ENCODE measurements at regions not wholly inside any gene's neighbourhood (a gene's known extent, or its start where the extent isn't known, plus 50 kb on each side); places are given as distances from the start of the nearest gene placed in this dataset.
"Not testable (repeated sequence)": the region's sequence is repeated elsewhere in the genome, so short reads cannot be mapped to it uniquely, and the experiment has no call there.

- Histone ChIP-seq H3K9me1 (replicated peaks; ENCODE audit: control insufficient read depth, extremely low read depth, insufficient read depth, low read length) (no peaks in the 10 kb centered on the region), H3K27ac (ENCODE audit: insufficient read depth, low read depth, low read length) (no peak overlapping the region), H3K4me2 (ENCODE audit: insufficient read depth, low read length) (no peak overlapping the region), H3K4me1 (ENCODE audit: control insufficient read depth, extremely low read depth, insufficient read depth, low read length) (no peaks in the 10 kb centered on the region), H4K20me1 (replicated peaks; ENCODE audit: control insufficient read depth, extremely low read depth, insufficient read depth, low read length) (no peaks in the 10 kb centered on the region), H2AFZ (ENCODE audit: low read depth, low read length) (no peak overlapping the region), H3K4me3 (replicated peaks in 1 of 3; ENCODE audit: insufficient read depth in 1 of 3, low read depth in 1 of 3, low read length in 3 of 3) (no peak overlapping the region), H3K9ac (replicated peaks; ENCODE audit: extremely low read depth, insufficient read depth, low read length) (no peak overlapping the region), H3K79me2 (ENCODE audit: control insufficient read depth, insufficient read depth, low read length) (no peaks in the 10 kb centered on the region), H3K36me3 (ENCODE audit: control insufficient read depth in 2 of 2, extremely low read depth in 1 of 2, insufficient read depth in 2 of 2, low read length in 2 of 2) (no peaks in the 10 kb centered on the region), H3K9me3 (replicated peaks; ENCODE audit: control insufficient read depth, insufficient read depth, low read length) (no peaks in the 10 kb centered on the region), H3K27me3 (ENCODE audit: control insufficient read depth in 2 of 2, insufficient read depth in 2 of 2, low read length in 2 of 2) (no peaks in the 10 kb centered on the region)
- intact Hi-C loops (cut with micrococcal nuclease) (no loop called here), dilution Hi-C loops (cut with MboI; ENCODE audit: extremely low pct_ligation_motif_present, low sequenced_read_pairs) (no loop called here)
- TF ChIP-seq CTCF (IDR thresholded peaks at IDR 0.05; ENCODE audit: extremely low read depth in 1 of 2, insufficient read depth in 1 of 2, low read depth in 1 of 2, low read length in 2 of 2) (no peak), POLR2AphosphoS5 (IDR thresholded peaks at IDR 0.05; ENCODE audit: insufficient read depth, low read depth, low read length) (no peak), POLR2A (IDR thresholded peaks at IDR 0.05; ENCODE audit: low read depth, low read length) (no peak), MYC (IDR thresholded peaks at IDR 0.05; ENCODE audit: low read depth, low read length) (no peak), JUN (IDR thresholded peaks at IDR 0.05; ENCODE audit: borderline replicate concordance, insufficient read depth, insufficient read length, low read depth) (no peak), FOS (IDR thresholded peaks at IDR 0.05; ENCODE audit: borderline replicate concordance, insufficient read depth, low read length) (no peak), GATA2 (IDR thresholded peaks at IDR 0.05; ENCODE audit: insufficient read depth, insufficient read length, low read depth, low read length) (no peak), EZH2 (IDR thresholded peaks at IDR 0.05; ENCODE audit: borderline replicate concordance, low read depth, low read length, severe bottlenecking) (no peak)
- TF ChIP-seq, protein P1, sequence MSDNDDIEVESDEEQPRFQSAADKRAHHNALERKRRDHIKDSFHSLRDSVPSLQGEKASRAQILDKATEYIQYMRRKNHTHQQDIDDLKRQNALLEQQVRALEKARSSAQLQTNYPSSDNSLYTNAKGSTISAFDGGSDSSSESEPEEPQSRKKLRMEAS (IDR thresholded peaks at IDR 0.05; ENCODE audit: insufficient read depth, insufficient read length): no peak
- ChIA-PET POLR2A (no interaction called here), CTCF (no interaction called here)
- FAIRE-seq: no peak
- no TSS peak for BruUV-seq (replicated peaks)
- no peak for DNase-seq (ENCODE audit: low read depth, low spot score)
Observed at GRCh38 chr4:3623106-3623505, 90.9 kb upstream of the LRPAP1 start.

- DNase-seq (ENCODE audit: low read depth, low spot score); H3K9me1 ChIP-seq (replicated peaks; ENCODE audit: control insufficient read depth, extremely low read depth, insufficient read depth, low read length); dilution Hi-C loops (cut with MboI; ENCODE audit: extremely low pct_ligation_motif_present, low sequenced_read_pairs); H3K27me3 ChIP-seq (ENCODE audit: control insufficient read depth in 2 of 2, insufficient read depth in 2 of 2, low read length in 2 of 2); BruUV-seq (replicated peaks); POLR2A ChIA-PET; H3K9ac ChIP-seq (replicated peaks; ENCODE audit: extremely low read depth, insufficient read depth, low read length); H2AFZ ChIP-seq (ENCODE audit: low read depth, low read length); H3K4me3 ChIP-seq (replicated peaks in 1 of 3; ENCODE audit: insufficient read depth in 1 of 3, low read depth in 1 of 3, low read length in 3 of 3); CTCF ChIA-PET; H3K4me2 ChIP-seq (ENCODE audit: insufficient read depth, low read length); H3K4me1 ChIP-seq (ENCODE audit: control insufficient read depth, extremely low read depth, insufficient read depth, low read length); H3K36me3 ChIP-seq (ENCODE audit: control insufficient read depth in 2 of 2, extremely low read depth in 1 of 2, insufficient read depth in 2 of 2, low read length in 2 of 2); H3K27ac ChIP-seq (ENCODE audit: insufficient read depth, low read depth, low read length); H4K20me1 ChIP-seq (replicated peaks; ENCODE audit: control insufficient read depth, extremely low read depth, insufficient read depth, low read length); H3K9me3 ChIP-seq (replicated peaks; ENCODE audit: control insufficient read depth, insufficient read depth, low read length); H3K79me2 ChIP-seq (ENCODE audit: control insufficient read depth, insufficient read depth, low read length); intact Hi-C loops (cut with micrococcal nuclease): not testable (repeated sequence)
- peak; percentile 28 for FAIRE-seq
Observed at GRCh38 chr4:3620365-3620764, 88.1 kb upstream of the LRPAP1 start.

GRCh38 chr4:3619698-3620097 lies 87.5 kb upstream of the LRPAP1 start:
- H2AFZ ChIP-seq (ENCODE audit: low read depth, low read length); FAIRE-seq; dilution Hi-C loops (cut with MboI; ENCODE audit: extremely low pct_ligation_motif_present, low sequenced_read_pairs); CTCF ChIA-PET; H3K9ac ChIP-seq (replicated peaks; ENCODE audit: extremely low read depth, insufficient read depth, low read length); DNase-seq (ENCODE audit: low read depth, low spot score); H3K4me1 ChIP-seq (ENCODE audit: control insufficient read depth, extremely low read depth, insufficient read depth, low read length); H3K9me3 ChIP-seq (replicated peaks; ENCODE audit: control insufficient read depth, insufficient read depth, low read length); H3K4me2 ChIP-seq (ENCODE audit: insufficient read depth, low read length); POLR2A ChIA-PET; H3K9me1 ChIP-seq (replicated peaks; ENCODE audit: control insufficient read depth, extremely low read depth, insufficient read depth, low read length); H3K27me3 ChIP-seq (ENCODE audit: control insufficient read depth in 2 of 2, insufficient read depth in 2 of 2, low read length in 2 of 2); H3K79me2 ChIP-seq (ENCODE audit: control insufficient read depth, insufficient read depth, low read length); intact Hi-C loops (cut with micrococcal nuclease); H4K20me1 ChIP-seq (replicated peaks; ENCODE audit: control insufficient read depth, extremely low read depth, insufficient read depth, low read length); BruUV-seq (replicated peaks); H3K4me3 ChIP-seq (replicated peaks in 1 of 3; ENCODE audit: insufficient read depth in 1 of 3, low read depth in 1 of 3, low read length in 3 of 3); H3K27ac ChIP-seq (ENCODE audit: insufficient read depth, low read depth, low read length); H3K36me3 ChIP-seq (ENCODE audit: control insufficient read depth in 2 of 2, extremely low read depth in 1 of 2, insufficient read depth in 2 of 2, low read length in 2 of 2): not testable (repeated sequence)

All from endothelial cell of umbilical vein (primary cell).